Tibial nerve (tissue), 4 donors: ENCODE measurements at regions not wholly inside any gene's neighbourhood (a gene's known extent, or its start where the extent isn't known, plus 50 kb on each side); places are given as distances from the start of the nearest gene placed in this dataset.

Experiments used
- DNase-seq, 2 donors: peaks; one replicate each; pipeline ENCODE4 v3.0.0-alpha.2; 2019; ENCODE audit warnings: low spot score in 2 of 2
- H3K27ac ChIP-seq, 4 donors: fragments of 200-600 bp; sonication (generic) in 3 of 4; one replicate each; pipeline ENCODE4 v1.5.1; 2017 to 2019; ENCODE audit warnings: mild to moderate bottlenecking in 1 of 4
- H3K27me3 ChIP-seq, 2 donors: fragments of 200-600 bp; sonication (generic) in 1 of 2; one replicate each; pipeline versions ENCODE4 v1.5.1 to v1.6.0; 2017 to 2019
- H3K36me3 ChIP-seq, 3 donors: fragments of 200-600 bp; sonication (generic); one replicate each; pipeline ENCODE4 v1.5.1; 2018 to 2019
- H3K4me1 ChIP-seq, 4 donors: fragments of 200-600 bp; sonication (generic) in 3 of 4; one replicate each; pipeline ENCODE4 v1.5.1; 2017 to 2019
- H3K4me3 ChIP-seq, 4 donors: fragments of 200-600 bp; sonication (generic) in 3 of 4; one replicate each; pipeline ENCODE4 v1.5.1; 2017 to 2019; ENCODE audit warnings: mild to moderate bottlenecking in 1 of 4, moderate library complexity in 1 of 4
- H3K9me3 ChIP-seq, 4 donors: fragments of 200-600 bp; sonication (generic) in 3 of 4; one replicate each; pipeline ENCODE4 v1.5.1; 2017 to 2019
- CTCF ChIP-seq, 5 experiments: fragments of 200-600 bp in 3 of 5; fragments of 450-650 bp in 2 of 5; sonication (generic) in 3 of 5; IDR thresholded peaks; one replicate each; pipeline ENCODE4 v1.5.1; 2016 to 2019; ENCODE audit warnings: antibody characterized with exemption in 5 of 5, mild to moderate bottlenecking in 3 of 5, moderate library complexity in 2 of 5
- EP300 ChIP-seq, 2 donors: sonication (generic); formaldehyde crosslinking; IDR thresholded peaks; one replicate each; pipeline ENCODE4 v1.6.1; 2017; ENCODE audit warnings: antibody characterized with exemption in 2 of 2, mild to moderate bottlenecking in 1 of 2
- POLR2A ChIP-seq, 2 donors: fragments of 450-650 bp; IDR thresholded peaks; one replicate each; pipeline ENCODE4 v1.6.1; 2017; ENCODE audit warnings: antibody characterized with exemption in 2 of 2, mild to moderate bottlenecking in 2 of 2, moderate library complexity in 2 of 2
- WGBS, 2 donors: methylation state at CpG; one replicate each; pipeline ENCODE4 v1.1.5; 2018; 5-methylcytosine and 5-hydroxymethylcytosine counted together

- TF ChIP-seq CTCF (IDR thresholded peaks at IDR 0.05), result no peak
- no peak for TF ChIP-seq POLR2A (IDR thresholded peaks at IDR 0.05)
- no peak for TF ChIP-seq EP300 (IDR thresholded peaks at IDR 0.05)
- Histone ChIP-seq H3K36me3 (no peaks in the 10 kb centered on the region), H3K4me3 (no peak overlapping the region), H3K4me1 (no peaks in the 10 kb centered on the region), H3K9me3 (peaks cover 0 to 3% (median 0%) of the 10 kb centered on the region in 4 donors), H3K27me3 (no peaks in the 10 kb centered on the region), H3K27ac (no peak overlapping the region)
- WGBS, 2 donors, result 58 to 72% methylated on average over 6 of the region's 6 CpGs
- DNase-seq, result no peak
Observed at GRCh38 chr12:125889742-125890141, 824.5 kb downstream of the AACS start.

GRCh38 chr12:125890366-125890905 lies 825.2 kb downstream of the AACS start:
- Histone ChIP-seq H3K9me3 (peaks cover 0 to 3% (median 0%) of the 10 kb centered on the region in 4 donors), H3K4me3 (no peak overlapping the region), H3K27me3 (no peaks in the 10 kb centered on the region), H3K4me1 (no peaks in the 10 kb centered on the region), H3K27ac (no peak overlapping the region), H3K36me3 (no peaks in the 10 kb centered on the region)
- TF ChIP-seq CTCF (IDR thresholded peaks at IDR 0.05) (no peak), EP300 (IDR thresholded peaks at IDR 0.05) (no peak), POLR2A (IDR thresholded peaks at IDR 0.05) (no peak)
- DNase-seq, result no peak
- WGBS, 2 donors, result 79 to 80% methylated on average over 7 of the region's 7 CpGs

- Histone ChIP-seq H3K36me3 (no peaks in the 10 kb centered on the region), H3K9me3 (peaks cover 0 to 3% (median 0%) of the 10 kb centered on the region in 4 donors), H3K4me1 (no peaks in the 10 kb centered on the region), H3K27ac (no peak overlapping the region), H3K27me3 (no peaks in the 10 kb centered on the region), H3K4me3 (no peak overlapping the region)
- WGBS, 2 donors, result 52 to 57% methylated on average over 5 of the region's 5 CpGs
- DNase-seq, result no peak
- TF ChIP-seq CTCF (IDR thresholded peaks at IDR 0.05) (no peak), POLR2A (IDR thresholded peaks at IDR 0.05) (no peak), EP300 (IDR thresholded peaks at IDR 0.05) (no peak)
Observed at GRCh38 chr12:125890971-125891370, 825.7 kb downstream of the AACS start.

GRCh38 chr12:125892276-125892675 lies 827.0 kb downstream of the AACS start:
- 93 to 97% methylated on average over 1 of the region's 1 CpG for WGBS, 2 donors
- Histone ChIP-seq H3K9me3 (no peaks in the 10 kb centered on the region), H3K4me1 (no peaks in the 10 kb centered on the region), H3K4me3 (no peak overlapping the region), H3K36me3 (no peaks in the 10 kb centered on the region), H3K27ac (no peak overlapping the region), H3K27me3 (no peaks in the 10 kb centered on the region)
- DNase-seq, result no peak
- TF ChIP-seq EP300 (IDR thresholded peaks at IDR 0.05) (no peak), POLR2A (IDR thresholded peaks at IDR 0.05) (no peak), CTCF (IDR thresholded peaks at IDR 0.05) (no peak)

GRCh38 chr12:125902991-125903390 lies 837.8 kb downstream of the AACS start:
- TF ChIP-seq POLR2A (IDR thresholded peaks at IDR 0.05), result no peak
- Histone ChIP-seq H3K27ac (no peak overlapping the region), H3K4me1 (no peaks in the 10 kb centered on the region), H3K36me3 (no peaks in the 10 kb centered on the region), H3K4me3 (no peak overlapping the region), H3K9me3 (no peaks in the 10 kb centered on the region), H3K27me3 (no peaks in the 10 kb centered on the region)
- DNase-seq, result no peak
- WGBS, 2 donors, result 93 to 94% methylated on average over 2 of the region's 2 CpGs

GRCh38 chr12:125907351-125907750 lies 842.1 kb downstream of the AACS start:
- 68 to 72% methylated on average over 3 of the region's 3 CpGs for WGBS, 2 donors

More at GRCh38 chr12:125907351-125907750, 842.1 kb downstream of the AACS start:
- Histone ChIP-seq H3K4me1 (no peaks in the 10 kb centered on the region), H3K27ac (no peak overlapping the region), H3K4me3 (no peak overlapping the region), H3K9me3 (no peaks in the 10 kb centered on the region), H3K27me3 (no peaks in the 10 kb centered on the region), H3K36me3 (no peaks in the 10 kb centered on the region)
- no peak for DNase-seq
- TF ChIP-seq CTCF (IDR thresholded peaks at IDR 0.05) (no peak), EP300 (IDR thresholded peaks at IDR 0.05) (no peak), POLR2A (IDR thresholded peaks at IDR 0.05) (no peak)
